Smooth muscle cell (in vitro differentiated cells): ENCODE measurements at regions not wholly inside any gene's neighbourhood (a gene's known extent, or its start where the extent isn't known, plus 50 kb on each side); places are given as distances from the start of the nearest gene placed in this dataset.
"Not testable (repeated sequence)": the region's sequence is repeated elsewhere in the genome, so short reads cannot be mapped to it uniquely, and the experiment has no call there.

Experiments used
- DNase-seq: peaks from one replicate; lab custom pipeline; 2025; ENCODE audit not compliant: unreplicated experiment; lab: John Stamatoyannopoulos, UW
- H2AFZ ChIP-seq: fragments of 200-600 bp; sonication (generic); 2 replicates; pipeline ENCODE4 v1.6.0; 2016; ENCODE audit warnings: antibody characterized with exemption, low read depth, mild to moderate bottlenecking
- H3F3A ChIP-seq: fragments of 200-600 bp; sonication (generic); 2 replicates; pipeline ENCODE4 v1.6.0; 2017; ENCODE audit warnings: antibody characterized with exemption, low read depth
- H3K27ac ChIP-seq: fragments of 200-600 bp; sonication (generic); 2 replicates; pipeline ENCODE4 v1.5.1; 2016; ENCODE audit warnings: low read depth, mild to moderate bottlenecking
- H3K27me3 ChIP-seq: fragments of 200-600 bp; sonication (generic); 2 replicates; pipeline ENCODE4 v1.6.1; 2016; ENCODE audit warnings: low read depth, mild to moderate bottlenecking
- H3K36me3 ChIP-seq: fragments of 200-600 bp; sonication (generic); 2 replicates; pipeline ENCODE4 v1.5.1; 2016; ENCODE audit warnings: low read depth
- H3K4me1 ChIP-seq: fragments of 200-600 bp; sonication (generic); 2 replicates; pipeline ENCODE4 v1.5.1; 2016; ENCODE audit warnings: low read depth
- H3K4me2 ChIP-seq: fragments of 200-600 bp; sonication (generic); 2 replicates; pipeline ENCODE4 v1.6.0; 2016; ENCODE audit warnings: mild to moderate bottlenecking
- H3K4me3 ChIP-seq: fragments of 200-600 bp; sonication (generic); 2 replicates; pipeline ENCODE4 v1.5.1; 2016; ENCODE audit warnings: mild to moderate bottlenecking
- H3K79me2 ChIP-seq: fragments of 200-600 bp; sonication (generic); 2 replicates; pipeline ENCODE4 v1.6.0; 2016; ENCODE audit warnings: low read depth, mild to moderate bottlenecking
- H3K9ac ChIP-seq: fragments of 200-600 bp; sonication (generic); 2 replicates; pipeline ENCODE4 v1.6.0; 2016; ENCODE audit warnings: low read depth
- H3K9me3 ChIP-seq: fragments of 200-600 bp; sonication (generic); replicated peaks from 2 replicates; pipeline ENCODE4 v1.5.1; 2016; ENCODE audit warnings: low read depth
- H4K20me1 ChIP-seq: fragments of 200-600 bp; sonication (generic); 2 replicates; pipeline ENCODE4 v1.6.0; 2016; ENCODE audit warnings: low read depth
- WGBS: methylation state at CpG from one replicate; pipeline ENCODE4 v1.1.7; 2016; ENCODE audit warnings: low lambda C conversion rate; 5-methylcytosine and 5-hydroxymethylcytosine counted together
- TF ChIP-seq, protein P1 (sequence below): fragments of 200-600 bp; sonication (generic); IDR thresholded peaks from 2 replicates; pipeline ENCODE4 v1.5.1; 2017; ENCODE audit warnings: borderline replicate concordance, mild to moderate bottlenecking, antibody characterized with exemption; ENCODE audit not compliant: insufficient read depth, poor library complexity, severe bottlenecking

DNA sequence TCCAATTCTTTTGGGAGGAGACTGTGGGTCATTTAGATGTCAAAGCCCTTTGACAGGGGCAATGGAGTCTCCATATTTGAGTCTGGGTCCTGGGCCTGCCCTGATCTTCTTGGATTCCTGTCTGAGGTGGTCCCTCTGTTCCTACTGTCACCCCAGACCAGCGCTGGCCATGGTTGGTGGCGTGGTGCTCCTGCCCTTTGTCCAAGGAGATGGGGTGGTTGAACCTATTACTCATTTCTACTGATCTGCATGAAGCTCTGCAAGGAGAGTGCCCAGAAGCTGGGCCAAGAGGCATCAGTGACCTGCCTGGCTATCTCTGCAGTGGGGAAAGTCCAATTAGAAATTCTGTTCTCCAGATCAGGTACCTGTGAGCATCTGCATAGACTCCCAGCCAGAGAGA, 355.6 kb upstream of the NUPR2 start:
- no peak for DNase-seq
- TF ChIP-seq, protein P1, sequence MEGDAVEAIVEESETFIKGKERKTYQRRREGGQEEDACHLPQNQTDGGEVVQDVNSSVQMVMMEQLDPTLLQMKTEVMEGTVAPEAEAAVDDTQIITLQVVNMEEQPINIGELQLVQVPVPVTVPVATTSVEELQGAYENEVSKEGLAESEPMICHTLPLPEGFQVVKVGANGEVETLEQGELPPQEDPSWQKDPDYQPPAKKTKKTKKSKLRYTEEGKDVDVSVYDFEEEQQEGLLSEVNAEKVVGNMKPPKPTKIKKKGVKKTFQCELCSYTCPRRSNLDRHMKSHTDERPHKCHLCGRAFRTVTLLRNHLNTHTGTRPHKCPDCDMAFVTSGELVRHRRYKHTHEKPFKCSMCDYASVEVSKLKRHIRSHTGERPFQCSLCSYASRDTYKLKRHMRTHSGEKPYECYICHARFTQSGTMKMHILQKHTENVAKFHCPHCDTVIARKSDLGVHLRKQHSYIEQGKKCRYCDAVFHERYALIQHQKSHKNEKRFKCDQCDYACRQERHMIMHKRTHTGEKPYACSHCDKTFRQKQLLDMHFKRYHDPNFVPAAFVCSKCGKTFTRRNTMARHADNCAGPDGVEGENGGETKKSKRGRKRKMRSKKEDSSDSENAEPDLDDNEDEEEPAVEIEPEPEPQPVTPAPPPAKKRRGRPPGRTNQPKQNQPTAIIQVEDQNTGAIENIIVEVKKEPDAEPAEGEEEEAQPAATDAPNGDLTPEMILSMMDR = no peak
- no peaks in the 10 kb centered on the region for H4K20me1 ChIP-seq
- peaks cover 43% of the 10 kb centered on the region for H3K9me3 ChIP-seq
- H3K4me3 ChIP-seq = no peak overlapping the region
- 52% methylated on average over 2 of the region's 2 CpGs for WGBS
- no peaks in the 10 kb centered on the region for H3K79me2 ChIP-seq
- peaks cover 7% of the 10 kb centered on the region for H3K36me3 ChIP-seq
- H2AFZ ChIP-seq = no peak overlapping the region
- H3K4me2 ChIP-seq = no peak overlapping the region
- no peak overlapping the region for H3K9ac ChIP-seq
- H3K4me1 ChIP-seq = no peaks in the 10 kb centered on the region
- H3K27me3 ChIP-seq = no peaks in the 10 kb centered on the region
- peaks cover 8% of the 10 kb centered on the region for H3F3A ChIP-seq
- H3K27ac ChIP-seq = no peak overlapping the region

DNA sequence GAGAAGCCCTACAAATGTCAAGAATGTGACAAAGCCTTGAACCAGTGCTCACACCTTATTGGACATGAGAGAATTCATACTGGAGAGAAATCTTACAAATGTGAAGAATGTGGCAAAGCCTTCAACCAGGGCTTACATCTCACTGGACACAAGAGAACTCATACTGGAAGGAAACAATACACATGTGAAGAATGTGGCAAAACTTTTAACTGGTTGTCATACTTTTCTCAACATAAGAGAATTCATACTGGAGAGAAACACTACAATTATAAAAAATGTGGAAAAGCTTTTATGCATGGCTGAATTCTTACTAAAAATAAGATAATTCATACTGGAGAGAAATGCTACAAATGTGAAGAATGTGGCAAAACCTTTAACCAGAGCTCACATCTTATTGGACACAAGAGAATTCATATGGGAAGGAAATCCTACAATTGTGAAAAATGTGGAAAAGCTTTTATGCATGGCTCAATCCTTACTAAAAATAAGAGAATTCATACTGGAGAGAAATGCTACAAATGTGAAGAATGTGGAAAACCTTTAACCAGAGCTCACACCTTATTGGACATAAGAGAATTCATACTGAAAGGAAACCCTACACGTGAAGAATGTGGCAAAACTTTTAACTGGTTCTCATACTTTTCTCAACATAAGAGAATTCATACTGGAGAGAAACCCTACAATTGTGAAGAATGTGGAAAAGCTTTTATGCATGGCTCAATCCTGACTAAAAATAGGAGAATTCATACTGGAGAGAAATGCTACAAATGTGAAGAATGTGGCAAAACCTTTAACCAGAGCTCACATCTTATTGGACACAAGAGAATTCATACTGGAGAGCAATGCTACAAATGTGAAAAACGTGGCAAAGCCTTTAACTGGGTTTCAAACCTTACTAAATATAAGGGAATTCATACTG, 350.6 kb upstream of the NUPR2 start:
- not testable (repeated sequence) for H3K79me2 ChIP-seq, H3K9ac ChIP-seq, DNase-seq, H3K4me3 ChIP-seq, H4K20me1 ChIP-seq, H2AFZ ChIP-seq, H3K27ac ChIP-seq, H3K4me1 ChIP-seq, H3K4me2 ChIP-seq, H3K27me3 ChIP-seq
- 37% methylated on average over 2 of the region's 2 CpGs for WGBS
- Histone ChIP-seq H3K36me3 (peaks cover 13% of the 10 kb centered on the region), H3K9me3 (peaks cover 67% of the 10 kb centered on the region), H3F3A (peaks cover 12% of the 10 kb centered on the region)

DNA sequence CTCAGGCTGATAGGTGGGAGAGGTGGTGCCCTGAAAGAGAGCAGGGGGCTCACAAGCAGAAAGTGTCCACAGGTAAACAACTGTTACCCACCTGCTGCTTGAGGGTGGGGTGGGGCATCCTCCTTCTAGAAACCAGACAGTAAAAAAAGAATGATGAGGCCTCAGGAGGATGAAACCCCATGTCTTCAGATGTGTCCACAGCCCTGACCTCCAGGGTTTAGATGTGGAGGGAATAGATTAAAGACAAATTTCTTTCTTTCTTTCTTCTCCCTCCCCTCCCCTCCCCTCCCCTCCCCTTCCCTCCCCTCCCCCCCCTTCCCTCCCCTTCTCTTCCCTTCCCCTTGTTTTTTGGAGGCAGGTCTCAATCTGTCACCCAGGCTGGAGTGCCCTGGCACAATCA, 333.5 kb upstream of the NUPR2 start:
- Histone ChIP-seq H3K27me3 (no peaks in the 10 kb centered on the region), H3K4me1 (no peaks in the 10 kb centered on the region), H3K27ac (no peak overlapping the region), H4K20me1 (no peaks in the 10 kb centered on the region), H3K9me3 (peaks cover 6% of the 10 kb centered on the region), H3K9ac (no peak overlapping the region), H3F3A (no peaks in the 10 kb centered on the region), H3K4me2 (no peak overlapping the region), H2AFZ (no peak overlapping the region), H3K4me3 (no peak overlapping the region), H3K79me2 (no peaks in the 10 kb centered on the region), H3K36me3 (no peaks in the 10 kb centered on the region)
- TF ChIP-seq, protein P1 = no peak
- DNase-seq = no peak

DNA sequence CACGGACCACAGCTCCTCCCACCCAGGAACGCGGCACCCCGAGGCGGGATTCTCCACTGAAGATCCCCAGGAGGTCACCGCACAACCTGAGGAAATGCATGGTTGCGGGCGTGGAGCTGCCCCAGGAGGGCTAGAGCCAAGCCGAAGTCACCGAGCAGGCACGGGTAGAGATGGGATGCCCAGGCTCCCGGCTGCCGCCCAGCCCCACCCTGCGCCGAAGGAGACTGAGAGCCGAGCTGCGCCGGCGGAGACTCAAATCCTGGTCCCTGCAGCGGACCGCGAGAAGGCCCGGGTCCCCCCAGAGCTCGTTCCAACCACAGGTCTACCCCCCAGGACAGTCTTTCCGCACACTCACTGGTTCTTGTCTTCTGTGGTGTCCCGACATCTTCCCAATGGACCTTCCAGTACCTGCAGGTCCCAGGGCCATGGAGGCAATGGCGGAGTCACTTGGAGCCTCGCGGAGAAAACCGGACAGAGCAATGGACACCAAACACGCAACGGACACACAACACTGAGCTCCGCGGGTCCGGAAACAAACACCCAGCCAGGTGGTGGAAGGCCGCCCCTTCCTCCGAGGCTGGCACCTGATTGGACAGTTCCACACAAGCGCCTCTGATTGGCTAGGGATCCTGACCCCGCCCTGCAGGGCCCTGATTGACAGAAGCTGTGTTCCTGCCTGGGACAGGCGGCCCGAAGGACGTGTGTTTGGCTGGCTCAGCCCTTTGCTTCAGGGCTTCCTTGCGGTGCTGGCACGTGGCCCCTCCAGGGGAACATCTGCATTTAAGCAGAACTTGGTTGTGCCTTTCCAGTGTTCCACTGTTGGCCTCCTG, 331.9 kb upstream of the NUPR2 start:
- H3K27ac ChIP-seq = no peak overlapping the region

DNA sequence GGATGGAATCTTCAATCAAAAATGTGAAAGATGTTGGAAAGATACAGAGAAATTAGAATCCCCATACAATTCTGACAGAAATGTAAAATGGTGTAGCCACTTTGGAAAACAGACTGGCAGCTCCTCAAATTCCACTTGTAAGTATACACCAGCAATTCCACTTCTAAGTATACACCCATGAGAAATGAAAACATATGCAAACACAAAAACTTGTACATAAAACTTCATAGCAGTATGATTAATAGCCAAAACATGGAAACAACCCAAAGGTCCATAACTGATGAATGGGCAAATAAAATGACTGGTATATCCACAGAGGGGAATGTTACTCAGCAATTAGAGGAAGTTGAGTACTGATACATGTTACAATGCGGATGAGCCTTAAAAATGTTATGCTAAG, 304.3 kb upstream of the NUPR2 start:
- H3K79me2 ChIP-seq, DNase-seq, H3K27ac ChIP-seq, H2AFZ ChIP-seq, H3K36me3 ChIP-seq, H4K20me1 ChIP-seq, H3K4me2 ChIP-seq, H3F3A ChIP-seq, H3K4me3 ChIP-seq, H3K4me1 ChIP-seq, H3K27me3 ChIP-seq, H3K9me3 ChIP-seq, H3K9ac ChIP-seq: not testable (repeated sequence)
- 80% methylated on average over 1 of the region's 1 CpG for WGBS

More for the DNA sequence above, 331.9 kb upstream of the NUPR2 start:
- Histone ChIP-seq H3K4me2 (no peak overlapping the region), H2AFZ (no peak overlapping the region), H3K4me3 (no peak overlapping the region), H3K9ac (no peak overlapping the region), H3F3A (no peaks in the 10 kb centered on the region), H3K4me1 (no peaks in the 10 kb centered on the region), H3K9me3 (peaks cover 10% of the 10 kb centered on the region), H3K36me3 (no peaks in the 10 kb centered on the region), H4K20me1 (no peaks in the 10 kb centered on the region), H3K79me2 (no peaks in the 10 kb centered on the region), H3K27me3 (no peaks in the 10 kb centered on the region)
- WGBS = 89% methylated on average over 44 of the region's 44 CpGs
- DNase-seq = no peak
- TF ChIP-seq, protein P1 = no peak
